WTC11 (cell line): ENCODE measurements at regions not wholly inside any gene's neighbourhood (a gene's known extent, or its start where the extent isn't known, plus 50 kb on each side); places are given as distances from the start of the nearest gene placed in this dataset.
A peak's percentile ranks its signal among the peaks of the same experiment; 100 is the strongest.

ENCODE experiments used
- ATAC-seq: fragments of 200-7000 bp; cut with Tn5 transposase; 2 replicates; pipeline ENCODE4 v1.10.0; 2021; ENCODE audit warnings: mild to moderate bottlenecking, moderate library complexity
- CTCF ChIA-PET: fragments of 300-600 bp; sonication (Branson Sonifier 250); formaldehyde crosslinking; loops from one replicate; lab custom pipeline; 2021; ENCODE audit warnings: antibody characterized with exemption; lab: Charles Lee
- POLR2A ChIA-PET: fragments of 350-600 bp; sonication (Branson Sonifier 250); formaldehyde crosslinking; loops from one replicate; lab custom pipeline; 2021; ENCODE audit warnings: antibody characterized with exemption; lab: Charles Lee
- DNase-seq: peaks from one replicate; pipeline ENCODE4 v3.0.0; 2021; ENCODE audit warnings: low spot score
- H3K27ac Mint-ChIP-seq: 2 replicates; pipeline ENCODE4 v1.8.0; 2021; ENCODE audit warnings: mixed read lengths
- H3K27me3 Mint-ChIP-seq: 2 replicates; pipeline ENCODE4 v1.8.0; 2021; ENCODE audit warnings: low read depth, mild to moderate bottlenecking, moderate library complexity, mixed read lengths
- H3K36me3 Mint-ChIP-seq: 2 replicates; pipeline ENCODE4 v1.8.0; 2021; ENCODE audit warnings: mixed read lengths
- H3K4me1 Mint-ChIP-seq: 2 replicates; pipeline ENCODE4 v1.8.0; 2022; ENCODE audit warnings: mixed read lengths
- H3K4me3 Mint-ChIP-seq: 2 replicates; pipeline ENCODE4 v1.8.0; 2021; ENCODE audit warnings: mild to moderate bottlenecking, moderate library complexity, mixed read lengths
- H3K9me3 Mint-ChIP-seq: 2 replicates; pipeline ENCODE4 v1.8.0; 2021; ENCODE audit warnings: mixed read lengths
- CBFB ChIP-seq: sonication (generic); formaldehyde crosslinking; IDR thresholded peaks from 2 replicates; pipeline ENCODE4 v1.8.1; 2022; ENCODE audit warnings: mild to moderate bottlenecking, low read depth, missing genetic modification reagents
- ERG ChIP-seq: fragments of 250-450 bp; sonication (Bioruptor Pico); IDR thresholded peaks from 2 replicates; pipeline ENCODE4 v1.8.0; 2021; ENCODE audit warnings: mild to moderate bottlenecking
- ETV6 ChIP-seq: sonication (generic); formaldehyde crosslinking; IDR thresholded peaks from 2 replicates; pipeline ENCODE4 v1.8.1; 2022; ENCODE audit warnings: mild to moderate bottlenecking, missing genetic modification reagents
- GABPB1 ChIP-seq: sonication (generic); formaldehyde crosslinking; IDR thresholded peaks from 2 replicates; pipeline ENCODE4 v1.8.1; 2023; ENCODE audit warnings: mild to moderate bottlenecking, missing genetic modification reagents
- HMGXB4 ChIP-seq: sonication (generic); formaldehyde crosslinking; IDR thresholded peaks from 2 replicates; pipeline ENCODE4 v1.8.1; 2023; ENCODE audit warnings: mild to moderate bottlenecking, moderate library complexity, missing genetic modification reagents
- KAT7 ChIP-seq: sonication (generic); formaldehyde crosslinking; IDR thresholded peaks from 2 replicates; pipeline ENCODE4 v1.8.1; 2023; ENCODE audit warnings: missing genetic modification reagents, mild to moderate bottlenecking, borderline replicate concordance
- NFYB ChIP-seq: sonication (generic); formaldehyde crosslinking; conservative IDR thresholded peaks from 2 replicates; pipeline ENCODE4 v1.8.0; 2022; ENCODE audit warnings: low read depth, missing genetic modification reagents
- NR3C1 ChIP-seq: sonication (generic); formaldehyde crosslinking; conservative IDR thresholded peaks from 2 replicates; pipeline ENCODE4 v1.8.1; 2023; ENCODE audit warnings: low read depth, mild to moderate bottlenecking, missing genetic modification reagents
- OVOL2 ChIP-seq: fragments of 250-450 bp; sonication (Bioruptor Pico); IDR thresholded peaks from 2 replicates; pipeline ENCODE4 v1.9.0; 2021; ENCODE audit warnings: mild to moderate bottlenecking, borderline replicate concordance
- SP1 ChIP-seq: sonication (generic); formaldehyde crosslinking; conservative IDR thresholded peaks from 2 replicates; pipeline ENCODE4 v1.8.1; 2022; ENCODE audit warnings: missing genetic modification reagents
- TEAD1 ChIP-seq: sonication (generic); formaldehyde crosslinking; IDR thresholded peaks from 2 replicates; pipeline ENCODE4 v1.8.0; 2022; ENCODE audit warnings: mild to moderate bottlenecking, missing genetic modification reagents
- ZNF121 ChIP-seq: sonication (generic); formaldehyde crosslinking; IDR thresholded peaks from 2 replicates; pipeline ENCODE4 v1.8.0; 2023; ENCODE audit warnings: missing genetic modification reagents
- ZNF232 ChIP-seq: sonication (generic); formaldehyde crosslinking; IDR thresholded peaks from 2 replicates; pipeline ENCODE4 v1.8.0; 2022; ENCODE audit warnings: mild to moderate bottlenecking, missing genetic modification reagents
- ZNF281 ChIP-seq: sonication (generic); formaldehyde crosslinking; IDR thresholded peaks from 2 replicates; pipeline ENCODE4 v1.8.0; 2023; ENCODE audit warnings: mild to moderate bottlenecking, missing genetic modification reagents
- ZNF416 ChIP-seq: fragments of 250-450 bp; sonication (Bioruptor Pico); IDR thresholded peaks from 2 replicates; pipeline ENCODE4 v1.9.0; 2021; ENCODE audit warnings: mild to moderate bottlenecking, inconsistent platforms
- ZSCAN18 ChIP-seq: fragments of 250-450 bp; sonication (Bioruptor Pico); IDR thresholded peaks from 2 replicates; pipeline ENCODE4 v2.1.2; 2022; ENCODE audit warnings: mild to moderate bottlenecking, moderate library complexity
- TF ChIP-seq, protein P1 (sequence below): sonication (generic); formaldehyde crosslinking; IDR thresholded peaks from 2 replicates; pipeline ENCODE4 v1.8.1; 2023; ENCODE audit warnings: mild to moderate bottlenecking, missing genetic modification reagents
- TF ChIP-seq, protein P2 (sequence below): fragments of 200-600 bp; IDR thresholded peaks from 2 replicates; pipeline ENCODE4 v1.8.0; 2022; ENCODE audit warnings: antibody characterized with exemption
- TF ChIP-seq, protein P3 (sequence below): sonication (generic); formaldehyde crosslinking; IDR thresholded peaks from 2 replicates; pipeline ENCODE4 v1.8.1; 2023; ENCODE audit warnings: mild to moderate bottlenecking, missing genetic modification reagents, borderline replicate concordance
- TF ChIP-seq, protein P4 (sequence below): sonication (generic); formaldehyde crosslinking; IDR thresholded peaks from 2 replicates; pipeline ENCODE4 v1.8.0; 2022; ENCODE audit warnings: mild to moderate bottlenecking, missing genetic modification reagents

GRCh38 chr6:21305893-21306332, 287.6 kb upstream of the SOX4 start:
- Mint-ChIP-seq H3K4me1 (peaks cover 8% of the 10 kb centered on the region; the same call in 1 of the 2 replicates), H3K9me3 (peaks cover 16% of the 10 kb centered on the region), H3K27ac (no peak overlapping the region), H3K4me3 (no peak overlapping the region), H3K36me3 (peaks cover 3% of the 10 kb centered on the region; the same call in 1 of the 2 replicates), H3K27me3 (no peaks in the 10 kb centered on the region)
- DNase-seq: no peak
- CTCF ChIA-PET: no interaction called here
- POLR2A ChIA-PET: no interaction called here
- TF ChIP-seq NR3C1 (CRISPR knock-in tag) (no peak), OVOL2 (CRISPR knock-in tag) (no peak), HMGXB4 (no peak), GABPB1 (peak; percentile 98)
- ATAC-seq: no peak

DNA sequence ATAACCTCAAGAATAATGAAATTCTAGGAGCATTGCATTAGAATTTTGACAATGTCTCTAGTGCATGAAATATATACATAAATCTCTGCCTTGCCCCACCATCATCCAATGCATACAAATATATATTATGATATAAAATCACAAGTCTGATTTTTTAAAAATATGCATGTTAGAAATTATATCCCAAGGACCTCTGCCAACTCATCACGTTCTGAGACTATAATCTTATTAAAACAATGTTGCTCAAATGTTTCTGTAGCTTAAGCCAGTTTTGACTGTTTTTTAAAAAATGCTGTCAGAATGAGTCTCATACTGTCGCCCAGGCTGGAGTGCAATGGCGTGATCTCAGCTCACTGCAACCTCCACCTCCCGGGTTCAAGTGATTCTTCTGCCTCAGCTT, 287.0 kb upstream of the SOX4 start:
- ATAC-seq (no peak), DNase-seq (no peak)
- Mint-ChIP-seq H3K27ac (no peak overlapping the region), H3K4me3 (no peak overlapping the region), H3K36me3 (no peaks in the 10 kb centered on the region; the same call in 1 of the 2 replicates), H3K27me3 (no peaks in the 10 kb centered on the region), H3K9me3 (peaks cover 14% of the 10 kb centered on the region), H3K4me1 (peaks cover 8% of the 10 kb centered on the region; the same call in 1 of the 2 replicates)
- TF ChIP-seq ERG (CRISPR knock-in tag): no peak
- TF ChIP-seq ZSCAN18 (CRISPR knock-in tag): no peak
- TF ChIP-seq, protein P1, sequence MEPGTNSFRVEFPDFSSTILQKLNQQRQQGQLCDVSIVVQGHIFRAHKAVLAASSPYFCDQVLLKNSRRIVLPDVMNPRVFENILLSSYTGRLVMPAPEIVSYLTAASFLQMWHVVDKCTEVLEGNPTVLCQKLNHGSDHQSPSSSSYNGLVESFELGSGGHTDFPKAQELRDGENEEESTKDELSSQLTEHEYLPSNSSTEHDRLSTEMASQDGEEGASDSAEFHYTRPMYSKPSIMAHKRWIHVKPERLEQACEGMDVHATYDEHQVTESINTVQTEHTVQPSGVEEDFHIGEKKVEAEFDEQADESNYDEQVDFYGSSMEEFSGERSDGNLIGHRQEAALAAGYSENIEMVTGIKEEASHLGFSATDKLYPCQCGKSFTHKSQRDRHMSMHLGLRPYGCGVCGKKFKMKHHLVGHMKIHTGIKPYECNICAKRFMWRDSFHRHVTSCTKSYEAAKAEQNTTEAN: no peak
- no peak for TF ChIP-seq CBFB (CRISPR knock-in tag)
- TF ChIP-seq SP1 (CRISPR knock-in tag): no peak
- no peak for TF ChIP-seq ZNF416
- no peak for TF ChIP-seq GABPB1
- TF ChIP-seq, protein P2, sequence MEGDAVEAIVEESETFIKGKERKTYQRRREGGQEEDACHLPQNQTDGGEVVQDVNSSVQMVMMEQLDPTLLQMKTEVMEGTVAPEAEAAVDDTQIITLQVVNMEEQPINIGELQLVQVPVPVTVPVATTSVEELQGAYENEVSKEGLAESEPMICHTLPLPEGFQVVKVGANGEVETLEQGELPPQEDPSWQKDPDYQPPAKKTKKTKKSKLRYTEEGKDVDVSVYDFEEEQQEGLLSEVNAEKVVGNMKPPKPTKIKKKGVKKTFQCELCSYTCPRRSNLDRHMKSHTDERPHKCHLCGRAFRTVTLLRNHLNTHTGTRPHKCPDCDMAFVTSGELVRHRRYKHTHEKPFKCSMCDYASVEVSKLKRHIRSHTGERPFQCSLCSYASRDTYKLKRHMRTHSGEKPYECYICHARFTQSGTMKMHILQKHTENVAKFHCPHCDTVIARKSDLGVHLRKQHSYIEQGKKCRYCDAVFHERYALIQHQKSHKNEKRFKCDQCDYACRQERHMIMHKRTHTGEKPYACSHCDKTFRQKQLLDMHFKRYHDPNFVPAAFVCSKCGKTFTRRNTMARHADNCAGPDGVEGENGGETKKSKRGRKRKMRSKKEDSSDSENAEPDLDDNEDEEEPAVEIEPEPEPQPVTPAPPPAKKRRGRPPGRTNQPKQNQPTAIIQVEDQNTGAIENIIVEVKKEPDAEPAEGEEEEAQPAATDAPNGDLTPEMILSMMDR: no peak
- no peak for TF ChIP-seq TEAD1 (CRISPR knock-in tag)
- no peak for TF ChIP-seq ZNF121 (CRISPR knock-in tag)
- no peak for TF ChIP-seq ETV6 (CRISPR knock-in tag)
- no peak for TF ChIP-seq ZNF232 (CRISPR knock-in tag)
- TF ChIP-seq KAT7: no peak
- TF ChIP-seq, protein P3, sequence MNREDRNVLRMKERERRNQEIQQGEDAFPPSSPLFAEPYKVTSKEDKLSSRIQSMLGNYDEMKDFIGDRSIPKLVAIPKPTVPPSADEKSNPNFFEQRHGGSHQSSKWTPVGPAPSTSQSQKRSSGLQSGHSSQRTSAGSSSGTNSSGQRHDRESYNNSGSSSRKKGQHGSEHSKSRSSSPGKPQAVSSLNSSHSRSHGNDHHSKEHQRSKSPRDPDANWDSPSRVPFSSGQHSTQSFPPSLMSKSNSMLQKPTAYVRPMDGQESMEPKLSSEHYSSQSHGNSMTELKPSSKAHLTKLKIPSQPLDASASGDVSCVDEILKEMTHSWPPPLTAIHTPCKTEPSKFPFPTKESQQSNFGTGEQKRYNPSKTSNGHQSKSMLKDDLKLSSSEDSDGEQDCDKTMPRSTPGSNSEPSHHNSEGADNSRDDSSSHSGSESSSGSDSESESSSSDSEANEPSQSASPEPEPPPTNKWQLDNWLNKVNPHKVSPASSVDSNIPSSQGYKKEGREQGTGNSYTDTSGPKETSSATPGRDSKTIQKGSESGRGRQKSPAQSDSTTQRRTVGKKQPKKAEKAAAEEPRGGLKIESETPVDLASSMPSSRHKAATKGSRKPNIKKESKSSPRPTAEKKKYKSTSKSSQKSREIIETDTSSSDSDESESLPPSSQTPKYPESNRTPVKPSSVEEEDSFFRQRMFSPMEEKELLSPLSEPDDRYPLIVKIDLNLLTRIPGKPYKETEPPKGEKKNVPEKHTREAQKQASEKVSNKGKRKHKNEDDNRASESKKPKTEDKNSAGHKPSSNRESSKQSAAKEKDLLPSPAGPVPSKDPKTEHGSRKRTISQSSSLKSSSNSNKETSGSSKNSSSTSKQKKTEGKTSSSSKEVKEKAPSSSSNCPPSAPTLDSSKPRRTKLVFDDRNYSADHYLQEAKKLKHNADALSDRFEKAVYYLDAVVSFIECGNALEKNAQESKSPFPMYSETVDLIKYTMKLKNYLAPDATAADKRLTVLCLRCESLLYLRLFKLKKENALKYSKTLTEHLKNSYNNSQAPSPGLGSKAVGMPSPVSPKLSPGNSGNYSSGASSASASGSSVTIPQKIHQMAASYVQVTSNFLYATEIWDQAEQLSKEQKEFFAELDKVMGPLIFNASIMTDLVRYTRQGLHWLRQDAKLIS: no peak
- TF ChIP-seq NFYB: no peak
- no peak for TF ChIP-seq ZNF281 (CRISPR knock-in tag)
- TF ChIP-seq, protein P4, sequence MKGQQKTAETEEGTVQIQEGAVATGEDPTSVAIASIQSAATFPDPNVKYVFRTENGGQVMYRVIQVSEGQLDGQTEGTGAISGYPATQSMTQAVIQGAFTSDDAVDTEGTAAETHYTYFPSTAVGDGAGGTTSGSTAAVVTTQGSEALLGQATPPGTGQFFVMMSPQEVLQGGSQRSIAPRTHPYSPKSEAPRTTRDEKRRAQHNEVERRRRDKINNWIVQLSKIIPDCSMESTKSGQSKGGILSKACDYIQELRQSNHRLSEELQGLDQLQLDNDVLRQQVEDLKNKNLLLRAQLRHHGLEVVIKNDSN: no peak
- CTCF ChIA-PET: no interaction called here
- POLR2A ChIA-PET: no interaction called here
